IPS-NIHi7 (cell line): ENCODE measurements at regions not wholly inside any gene's neighbourhood (a gene's known extent, or its start where the extent isn't known, plus 50 kb on each side); places are given as distances from the start of the nearest gene placed in this dataset.

Experiments used
- DNase-seq: peaks from one replicate; pipeline ENCODE4 v3.0.0; 2012; ENCODE audit warnings: mixed read lengths; ENCODE audit errors: extremely low spot score

DNA sequence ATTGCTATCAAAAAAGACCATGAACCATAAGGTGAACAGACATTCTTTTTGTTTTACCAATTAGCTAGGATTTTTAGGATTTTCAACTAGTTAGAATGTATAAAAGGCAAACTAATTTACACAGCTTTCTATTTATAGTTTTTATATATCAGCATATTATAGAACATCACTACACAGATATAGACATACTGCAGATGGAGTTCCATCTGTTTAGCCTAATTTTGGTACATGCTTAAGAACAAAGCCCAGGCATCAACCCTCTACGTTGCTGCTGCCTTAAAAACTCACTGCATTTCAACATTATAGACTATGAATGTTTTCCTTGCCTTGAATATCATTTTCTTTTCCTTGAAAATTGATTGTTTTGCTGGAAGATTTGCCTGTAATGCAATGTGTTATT lies 2227.5 kb upstream of the C9orf72 start:
- no peak for DNase-seq

DNA sequence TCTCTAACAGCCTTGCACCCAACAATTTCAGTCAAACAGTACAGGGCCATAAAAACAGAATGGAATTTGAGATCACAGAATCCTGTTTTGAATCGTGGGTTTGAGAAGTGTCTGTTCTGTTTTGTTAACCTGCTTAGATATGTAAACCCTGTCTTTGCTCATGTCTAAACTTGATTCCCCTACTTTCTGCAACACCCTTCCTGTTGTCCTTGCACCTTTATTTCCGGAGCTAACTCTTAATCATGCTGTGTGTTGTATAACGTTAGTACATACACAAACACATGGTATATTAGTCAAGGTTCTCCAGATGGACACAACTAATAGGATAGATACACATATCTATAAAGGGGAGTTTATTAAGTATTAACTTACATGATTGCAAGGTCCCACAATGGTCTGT lies 2229.2 kb upstream of the C9orf72 start:
- DNase-seq: no peak

DNA sequence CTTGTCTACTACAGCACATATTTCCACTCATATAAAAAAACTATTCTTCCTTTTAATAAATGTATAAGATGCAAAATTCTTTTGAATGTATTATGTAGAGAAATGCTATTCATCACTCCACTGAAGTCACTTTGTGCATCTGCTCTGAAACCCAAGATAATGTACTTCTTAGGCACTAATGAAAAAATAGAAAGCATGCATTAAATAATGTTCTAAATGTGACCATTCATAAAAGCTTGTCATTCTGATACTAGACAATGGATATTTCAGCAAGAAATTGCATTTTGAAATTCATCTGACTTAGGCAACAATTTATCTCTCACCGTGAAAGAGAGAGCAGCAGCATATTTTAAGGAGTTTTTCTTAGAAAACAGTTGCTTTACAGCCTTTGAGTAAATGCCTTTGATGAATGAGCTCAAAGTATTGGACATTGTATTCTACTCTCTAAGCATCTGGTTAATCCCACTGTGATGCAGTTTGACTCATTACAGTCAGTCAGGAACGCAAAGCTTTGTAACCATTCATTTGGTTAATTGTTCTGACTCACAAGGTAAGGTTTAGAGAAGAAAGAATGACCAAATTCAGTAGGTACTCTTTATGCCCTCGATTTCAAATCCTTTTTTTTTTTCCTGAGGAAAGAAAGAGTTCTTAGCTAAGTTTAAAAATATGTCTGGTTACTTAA lies 2233.8 kb upstream of the C9orf72 start:
- no peak for DNase-seq

DNA sequence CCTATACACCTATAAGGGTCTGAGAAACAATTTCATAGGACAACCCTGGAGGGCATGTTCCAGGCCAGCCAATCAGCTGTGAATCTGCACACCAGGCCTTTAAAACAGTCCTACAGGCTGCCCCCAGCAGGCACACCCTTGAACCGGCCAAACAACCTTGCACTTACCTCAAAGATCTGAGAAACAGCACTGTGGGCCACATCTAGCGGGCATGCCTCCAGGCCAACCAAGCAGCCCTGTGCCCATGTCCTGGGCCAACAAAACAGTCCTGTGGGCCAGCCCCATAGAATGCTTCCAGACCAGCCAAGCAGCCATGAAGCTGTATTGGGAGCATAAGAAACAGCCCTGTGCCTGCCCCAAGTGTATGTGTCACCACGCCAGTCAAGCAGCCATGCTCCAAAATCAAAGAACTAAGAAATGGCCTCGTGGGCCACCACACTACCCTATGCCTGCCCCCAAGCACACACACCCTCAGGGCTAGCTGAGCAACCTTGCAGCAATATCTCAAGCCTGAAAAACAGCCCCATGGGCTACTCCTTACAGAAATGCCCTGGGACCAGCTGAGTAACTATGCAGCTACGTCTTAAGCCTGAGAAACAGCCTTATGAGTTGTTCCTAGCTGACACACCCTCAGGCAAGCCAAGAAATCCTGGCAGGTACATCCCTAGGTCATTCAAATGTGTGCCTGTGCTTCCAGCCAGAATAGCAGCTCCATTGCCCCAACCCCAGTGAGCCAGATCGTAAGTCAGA lies 2243.8 kb upstream of the C9orf72 start:
- DNase-seq: no peak

DNA sequence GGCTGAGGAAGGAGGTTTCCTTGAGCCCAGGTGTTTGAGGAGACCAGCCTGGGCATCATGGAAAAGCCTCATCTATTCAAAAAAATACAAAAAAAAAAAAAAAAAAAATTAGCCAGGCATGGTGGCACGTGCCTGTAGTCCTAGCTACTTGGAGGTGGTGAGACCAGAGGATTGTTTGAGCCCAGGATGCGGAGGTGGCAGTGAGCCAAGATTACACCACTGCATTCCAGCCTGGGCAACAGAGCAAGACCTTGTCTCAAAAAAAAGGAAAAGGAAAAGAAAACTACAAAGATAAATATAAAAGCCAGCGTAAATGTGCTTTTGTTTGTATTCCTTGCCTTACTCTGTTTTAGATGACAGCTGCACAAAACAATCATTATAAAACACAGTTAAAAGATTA lies 2249.2 kb upstream of the C9orf72 start:
- no peak for DNase-seq

DNA sequence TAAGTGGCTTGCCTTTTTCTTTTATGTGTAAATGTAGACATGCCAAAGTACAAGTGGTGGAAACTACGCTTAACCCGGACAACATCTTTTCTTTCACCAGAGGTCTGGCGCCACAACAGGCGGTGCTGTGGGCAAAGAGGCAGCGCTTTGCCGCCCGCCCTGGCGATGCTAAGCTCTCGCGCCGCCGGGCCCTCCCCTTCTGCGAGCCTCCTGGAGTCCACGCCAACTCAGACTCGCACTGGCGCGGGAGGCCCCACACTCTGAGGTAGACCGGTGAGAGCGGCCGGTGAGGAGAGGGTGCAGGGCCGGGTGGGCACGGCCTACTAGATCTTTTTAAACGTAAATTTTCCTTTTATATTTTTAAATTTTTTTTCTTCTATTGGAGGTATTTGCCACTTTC lies 2253.1 kb upstream of the C9orf72 start:
- no peak for DNase-seq

DNA sequence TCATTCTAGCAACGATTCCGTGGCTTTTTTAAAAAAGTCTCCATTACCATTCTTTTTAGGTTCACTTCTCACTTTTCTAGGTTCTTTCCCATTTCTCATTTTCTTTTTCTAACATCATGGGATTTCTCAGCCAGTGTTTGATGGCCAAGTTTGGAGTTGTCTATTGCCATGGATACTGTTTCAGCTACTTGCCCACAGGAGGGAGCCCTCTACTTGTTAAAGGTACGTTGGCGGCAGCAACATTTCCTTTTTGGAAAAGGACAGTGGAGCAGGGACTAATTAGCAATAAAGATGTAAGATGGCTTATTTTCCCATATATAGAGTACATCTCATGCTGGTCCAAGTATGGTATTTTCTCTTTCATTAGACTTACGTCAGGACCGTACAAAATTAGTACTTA lies 2257.5 kb upstream of the C9orf72 start:
- DNase-seq: peak; percentile 44

DNA sequence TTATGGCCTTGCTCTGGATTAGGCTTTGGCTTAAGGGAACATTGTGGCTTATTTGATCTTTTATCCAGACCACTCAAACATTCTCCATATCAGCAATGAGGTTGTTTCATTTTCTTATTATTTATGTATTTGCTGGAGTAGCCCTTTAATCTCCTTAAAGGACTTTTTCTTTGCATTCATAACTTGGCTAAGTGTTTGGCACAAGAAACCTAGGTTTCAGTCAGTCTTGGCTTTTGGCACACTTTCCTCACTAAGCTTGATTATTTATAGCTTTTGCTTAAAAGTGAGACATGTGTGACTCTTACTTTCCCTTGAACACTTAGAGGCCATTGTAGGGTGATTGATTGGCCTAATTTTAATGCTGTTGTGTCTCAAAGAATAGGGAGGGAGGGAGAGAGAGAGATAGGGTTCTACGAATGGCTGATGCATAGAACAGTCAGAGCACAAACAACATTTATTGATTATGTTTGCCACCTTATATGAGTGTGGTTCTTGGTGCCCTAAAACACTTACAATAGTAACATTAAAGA lies 2265.3 kb upstream of the C9orf72 start:
- DNase-seq: no peak

DNA sequence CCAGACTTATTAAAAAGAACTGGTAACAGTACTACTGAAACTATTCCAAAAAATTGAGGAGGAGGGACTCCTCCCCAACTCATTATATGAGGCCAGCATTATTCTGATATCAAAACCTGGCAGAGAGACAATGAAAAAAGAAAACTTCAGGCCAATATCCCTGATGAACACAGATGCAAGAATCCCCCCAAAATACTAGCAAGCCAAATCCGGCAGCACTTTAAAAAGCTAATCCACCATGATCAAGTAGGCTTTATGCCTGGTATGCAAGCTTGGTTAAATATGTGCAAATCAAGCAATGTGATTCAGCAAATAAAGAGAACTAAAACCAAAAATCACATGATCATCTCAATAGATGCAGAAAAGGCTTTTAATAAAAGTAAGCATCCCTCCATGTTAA lies 2271.0 kb upstream of the C9orf72 start:
- no peak for DNase-seq

DNA sequence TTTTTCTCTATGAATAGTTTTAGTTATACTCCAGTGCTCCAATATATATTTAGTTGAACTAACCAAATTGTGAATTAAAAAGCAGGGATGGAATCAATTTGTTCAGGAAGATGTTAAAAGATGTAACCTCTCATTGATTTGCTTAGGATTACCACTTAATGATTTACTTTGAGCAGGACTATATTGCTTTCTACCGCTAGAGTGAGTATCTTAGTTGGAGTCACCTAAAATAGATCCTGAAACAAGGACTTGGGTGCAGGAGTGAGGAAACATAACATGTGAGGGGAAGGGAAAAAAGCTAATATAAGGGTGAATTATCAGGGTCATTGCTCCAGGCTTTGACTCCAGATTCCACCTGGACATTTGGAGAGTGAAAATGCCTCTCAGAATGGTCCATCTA lies 2277.4 kb upstream of the C9orf72 start:
- no peak for DNase-seq

DNA sequence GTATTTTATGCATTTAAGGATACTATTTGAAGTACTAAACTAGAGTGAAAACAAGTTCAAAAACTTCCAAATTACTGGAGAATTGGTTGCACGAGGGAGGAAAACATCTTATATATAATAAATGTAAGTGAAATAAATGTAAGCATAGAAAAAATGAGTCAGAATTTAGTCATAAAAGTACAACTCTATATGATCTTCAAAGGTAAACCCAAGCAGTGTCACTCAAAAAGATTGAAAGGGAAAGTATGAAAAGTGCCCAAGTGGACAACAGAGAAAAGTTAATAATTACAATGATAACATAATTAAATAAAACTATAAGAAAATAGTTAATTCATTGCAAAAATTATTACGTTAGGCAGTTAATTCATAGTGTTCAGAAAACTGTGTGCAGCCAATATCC lies 2288.5 kb upstream of the C9orf72 start:
- no peak for DNase-seq

DNA sequence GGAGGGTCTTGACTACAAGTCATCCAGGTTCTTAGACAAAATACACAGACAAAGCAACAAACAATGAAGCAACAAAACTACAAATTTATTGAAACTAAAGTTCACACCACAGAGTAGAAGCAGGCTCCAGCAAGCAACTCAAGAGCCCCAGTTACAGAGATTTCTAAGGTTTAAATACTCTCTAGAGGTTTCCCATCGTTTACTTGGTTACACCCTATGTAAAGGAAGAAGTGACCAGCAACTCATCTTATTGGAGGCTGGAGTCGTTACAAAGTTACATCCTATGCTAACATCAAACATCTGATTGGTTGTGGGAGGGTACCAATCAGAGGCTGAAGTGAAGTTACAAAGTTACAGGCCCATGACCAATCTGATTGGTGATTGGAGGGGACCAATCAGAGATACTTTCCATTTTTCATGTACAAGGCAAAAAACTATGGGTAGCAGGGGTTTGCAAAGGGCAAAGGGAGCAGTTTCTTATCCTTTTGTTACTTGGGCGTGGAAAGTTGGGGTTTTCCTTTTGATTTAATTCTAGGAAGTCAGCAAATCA lies 2292.6 kb upstream of the C9orf72 start:
- no peak for DNase-seq

DNA sequence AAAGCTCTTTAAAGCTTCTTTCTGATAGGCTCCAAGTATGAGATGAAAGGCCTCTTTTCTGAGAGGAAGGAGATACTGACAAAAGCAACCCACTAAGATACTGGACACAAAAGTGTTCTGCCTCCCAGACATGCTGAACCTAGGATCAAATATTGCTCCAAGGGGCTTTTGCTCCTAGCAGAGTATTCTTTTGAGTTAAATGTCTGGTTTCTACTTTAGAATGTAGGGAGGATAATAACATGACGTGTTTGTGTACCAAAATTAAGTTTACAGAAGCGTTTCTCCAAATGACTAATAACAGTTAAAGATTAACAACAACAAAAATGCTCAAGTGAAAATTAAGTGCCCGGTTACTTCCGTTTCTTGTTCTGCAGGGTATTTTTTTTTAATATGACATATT lies 2293.3 kb upstream of the C9orf72 start:
- DNase-seq: no peak

DNA sequence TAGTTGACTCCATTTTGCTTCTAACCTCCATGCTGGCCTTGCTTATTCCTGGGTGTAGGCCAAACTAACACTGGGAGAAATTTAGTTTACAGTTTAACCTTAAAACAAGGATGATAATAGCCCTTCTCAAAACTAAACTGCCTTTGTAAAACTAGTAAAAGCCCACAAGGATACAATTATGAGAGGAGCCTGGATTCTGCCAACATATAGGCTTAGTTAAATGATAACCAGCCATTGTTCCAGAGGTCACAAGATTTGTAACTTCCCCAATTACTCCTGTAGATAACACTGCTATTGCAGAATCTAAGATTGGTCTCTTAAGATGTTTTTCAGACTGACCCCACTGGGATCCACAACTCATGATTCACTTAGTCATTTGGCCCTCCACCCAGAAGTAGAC lies 2300.3 kb upstream of the C9orf72 start:
- DNase-seq: no peak

DNA sequence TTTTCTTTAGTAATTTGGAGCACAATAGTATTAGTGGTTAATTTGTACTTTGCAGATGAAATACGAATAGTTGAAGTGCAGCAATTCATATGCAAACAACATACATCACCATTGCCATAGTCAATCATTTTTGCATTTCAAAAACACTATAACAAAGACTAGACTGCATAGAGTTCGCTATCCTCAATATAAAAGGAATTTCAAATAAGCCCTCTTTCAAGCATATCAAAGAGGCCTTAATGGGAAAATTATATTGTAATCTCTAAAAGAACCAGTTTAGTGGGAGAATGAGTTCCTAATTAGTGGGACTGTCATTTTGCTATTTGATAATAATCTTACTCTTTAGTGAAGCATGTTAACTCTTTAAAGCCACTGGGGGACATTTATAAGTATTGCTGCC lies 2302.3 kb upstream of the C9orf72 start:
- DNase-seq: no peak

DNA sequence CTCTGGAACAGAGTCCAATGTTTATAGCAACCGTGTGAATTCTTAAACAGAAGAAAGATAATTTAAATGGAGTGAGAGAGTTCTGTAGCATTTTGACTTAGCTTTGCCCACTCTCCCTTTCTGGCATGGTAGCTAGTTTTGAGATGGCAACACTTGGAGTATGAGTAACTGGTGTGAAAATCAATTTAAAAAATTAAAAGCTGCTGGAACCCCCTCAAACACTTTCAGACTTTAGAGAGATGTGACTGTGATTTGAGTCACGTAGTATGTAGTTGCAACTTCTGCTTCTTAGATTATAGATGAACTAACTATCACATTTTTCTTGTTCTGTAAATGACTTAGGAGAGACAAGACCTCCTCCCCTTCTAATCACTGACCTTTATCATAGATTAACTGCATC lies 2309.5 kb upstream of the C9orf72 start:
- no peak for DNase-seq

DNA sequence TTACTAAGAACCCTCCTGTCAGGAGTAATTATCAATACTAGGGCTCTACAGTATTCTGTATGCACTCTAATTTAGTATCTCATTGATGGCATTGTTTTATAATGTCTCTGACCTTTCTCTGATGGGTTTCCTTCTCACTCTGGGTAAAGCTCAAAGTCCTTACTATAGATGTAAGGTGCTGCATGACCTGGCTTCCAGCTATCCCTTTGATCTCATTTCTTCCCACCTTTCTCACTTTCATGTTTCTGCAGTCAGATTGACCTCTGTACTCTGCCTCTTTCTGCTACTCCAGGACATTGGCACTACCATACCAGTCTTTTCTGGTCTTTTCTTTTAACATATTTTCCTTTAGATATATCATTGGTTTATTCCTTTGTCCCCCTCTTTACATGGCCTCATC lies 2332.8 kb upstream of the C9orf72 start:
- no peak for DNase-seq

DNA sequence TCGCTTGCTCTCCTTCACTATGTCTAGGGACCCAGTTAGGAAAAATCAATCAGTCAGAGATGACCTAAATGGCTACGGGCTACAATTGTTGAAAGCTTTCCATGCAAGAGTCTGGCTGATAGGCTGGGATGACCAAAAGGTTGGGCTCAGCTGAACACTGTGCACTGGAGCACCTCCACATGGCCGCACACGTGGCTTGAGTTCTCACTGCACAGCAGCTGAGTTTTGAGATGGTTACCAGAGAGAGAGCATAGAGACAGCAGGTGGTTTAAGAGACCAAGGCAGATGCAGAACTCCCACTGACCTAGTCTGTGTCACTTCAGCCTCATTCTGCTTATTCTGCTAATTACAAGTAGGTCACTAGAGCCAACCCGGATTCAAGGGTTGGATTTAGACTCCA lies 2354.8 kb upstream of the C9orf72 start:
- no peak for DNase-seq

DNA sequence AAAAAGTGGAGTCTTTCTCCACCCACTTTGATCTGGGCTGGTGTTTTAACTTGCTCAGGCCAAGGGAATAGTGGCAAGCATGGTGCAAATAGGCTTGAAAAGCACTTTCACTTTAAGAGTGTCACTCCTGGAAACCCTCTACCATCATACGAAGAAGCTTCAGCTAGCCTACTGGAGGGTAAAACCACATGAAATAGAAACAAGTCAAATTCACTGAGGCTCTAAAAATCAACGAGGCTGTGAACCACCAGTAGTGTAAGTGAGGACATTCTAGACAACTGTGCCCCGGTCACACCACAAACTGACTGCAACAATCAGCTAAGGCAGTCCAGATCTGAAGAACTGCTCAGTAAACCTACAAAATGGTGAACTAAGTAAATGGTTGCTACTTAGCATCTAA lies 2366.3 kb upstream of the C9orf72 start:
- no peak for DNase-seq

DNA sequence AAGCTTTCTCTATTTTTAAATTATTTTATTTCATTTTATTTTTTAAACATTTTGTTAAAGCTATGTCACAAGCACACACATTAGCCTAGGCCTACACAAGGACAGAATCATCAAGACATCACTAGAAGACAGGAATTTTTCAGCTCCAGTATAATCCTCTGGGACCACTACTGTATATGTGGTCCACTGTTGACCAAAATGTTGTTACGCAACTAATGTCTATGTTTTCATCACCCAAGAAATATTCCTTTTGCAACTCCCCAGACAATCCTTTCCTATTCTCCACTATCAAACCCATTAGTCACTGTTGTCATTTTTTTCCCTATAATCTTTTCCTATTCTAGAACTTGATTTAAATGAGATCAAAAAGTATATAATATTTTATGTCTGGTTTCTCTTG lies 2371.7 kb upstream of the C9orf72 start:
- no peak for DNase-seq

DNA sequence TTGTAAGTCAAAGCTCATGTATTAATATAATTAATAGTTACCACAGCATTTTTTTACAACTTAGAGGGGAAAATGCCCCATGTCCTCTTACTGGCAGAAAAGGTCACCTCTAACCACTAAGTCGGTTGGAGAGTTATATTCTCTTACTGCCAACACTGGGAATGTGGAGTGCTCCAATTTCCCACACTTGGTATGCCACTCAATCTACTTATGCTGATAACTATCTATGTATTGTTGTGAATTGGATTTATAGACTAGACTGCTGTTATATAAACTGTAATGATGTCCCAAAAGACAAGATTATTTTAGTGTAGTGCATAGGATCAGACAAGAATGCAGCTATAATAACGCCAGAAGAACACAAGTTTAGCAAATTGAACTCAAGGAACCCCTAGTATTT lies 2385.2 kb upstream of the C9orf72 start:
- no peak for DNase-seq

DNA sequence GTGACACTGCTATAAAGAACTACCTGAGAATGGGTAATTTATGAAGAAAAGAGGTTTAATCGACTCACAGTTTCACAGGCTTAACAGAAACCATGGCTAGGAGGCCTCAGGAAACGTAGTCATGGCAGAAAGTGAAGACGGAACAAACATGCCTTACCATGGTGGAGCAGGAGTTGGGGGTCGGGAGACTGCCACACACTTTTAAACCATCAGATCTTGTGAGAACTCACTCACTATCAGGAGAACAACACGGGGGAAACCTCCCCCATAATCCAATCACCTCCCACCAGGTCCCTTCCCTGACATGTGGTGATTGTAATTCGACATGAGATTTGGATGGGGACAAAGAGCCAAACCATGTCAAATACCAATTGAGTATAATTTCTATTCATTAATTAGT lies 2392.6 kb upstream of the C9orf72 start:
- DNase-seq: no peak

DNA sequence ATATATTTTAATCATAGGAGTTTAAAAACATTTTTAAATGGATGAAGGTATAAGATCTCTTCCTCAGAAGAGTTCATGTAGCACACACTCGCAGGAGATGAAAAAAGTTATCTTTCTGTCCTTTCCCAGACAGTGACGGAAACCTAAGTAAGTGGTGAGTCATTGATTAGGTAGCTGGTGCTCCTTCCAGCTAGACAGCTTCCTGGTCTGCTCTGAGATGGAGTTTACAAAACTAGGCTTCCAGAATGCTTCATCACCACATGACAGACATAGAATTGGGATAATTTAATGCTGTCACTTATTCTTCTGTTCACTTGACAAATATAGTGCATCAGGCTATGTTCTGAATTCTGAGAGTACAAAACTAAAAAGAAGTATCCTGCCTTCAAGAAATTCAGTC lies 2393.0 kb upstream of the C9orf72 start:
- peak; percentile 16 for DNase-seq
